Neural cell (in vitro differentiated cells): ENCODE measurements at regions not wholly inside any gene's neighbourhood (a gene's known extent, or its start where the extent isn't known, plus 50 kb on each side); places are given as distances from the start of the nearest gene placed in this dataset.
A peak's percentile ranks its signal among the peaks of the same experiment; 100 is the strongest.

ENCODE experiments used
- H2AFZ ChIP-seq: fragments of 200-600, 300-800 bp; sonication (generic), shearing (Covaris generic); 2 replicates; pipeline ENCODE4 v1.6.0; 2014; ENCODE audit warnings: low read depth, mild to moderate bottlenecking, antibody characterized with exemption, low read length, moderate library complexity
- H3F3A ChIP-seq: fragments of 200-600 bp; shearing (Covaris generic); 2 replicates; pipeline ENCODE4 v1.6.1; 2016; ENCODE audit warnings: mild to moderate bottlenecking, moderate library complexity, mixed read lengths, antibody characterized with exemption, low read length; ENCODE audit not compliant: insufficient read depth, poor library complexity, severe bottlenecking
- H3K27ac ChIP-seq: fragments of 200-600, 300-800 bp; sonication (generic), shearing (Covaris generic); 2 replicates; pipeline ENCODE4 v1.5.1; 2014; ENCODE audit warnings: mild to moderate bottlenecking, low read length, moderate library complexity
- H3K27me3 ChIP-seq: fragments of 300-800, 200-600 bp; sonication (generic), shearing (Covaris generic); 2 replicates; pipeline ENCODE4 v1.6.0; 2014; ENCODE audit warnings: mild to moderate bottlenecking, low read depth, low read length, moderate library complexity; ENCODE audit not compliant: insufficient read depth
- H3K36me3 ChIP-seq: fragments of 300-800, 200-600 bp; sonication (generic), shearing (Covaris generic); 2 replicates; pipeline ENCODE4 v1.5.1; 2014; ENCODE audit warnings: mild to moderate bottlenecking, antibody characterized with exemption, low read length, moderate library complexity; ENCODE audit not compliant: insufficient read depth
- H3K4me2 ChIP-seq: fragments of 300-800, 200-600 bp; sonication (generic), shearing (Covaris generic); 2 replicates; pipeline ENCODE4 v1.6.0; 2014; ENCODE audit warnings: mild to moderate bottlenecking, low read length
- H3K4me3 ChIP-seq: fragments of 300-800, 200-600 bp; sonication (generic), shearing (Covaris generic); 2 replicates; pipeline ENCODE4 v1.5.1; 2014; ENCODE audit warnings: mild to moderate bottlenecking, low read length, moderate library complexity
- H3K79me2 ChIP-seq: fragments of 200-600 bp; shearing (Covaris generic); replicated peaks from 2 replicates; pipeline ENCODE4 v1.6.0; 2014; ENCODE audit warnings: mild to moderate bottlenecking, low read length, moderate library complexity; ENCODE audit not compliant: insufficient read depth
- H3K9ac ChIP-seq: fragments of 300-800, 200-600 bp; sonication (generic), shearing (Covaris generic); 2 replicates; pipeline ENCODE4 v1.6.1; 2016; ENCODE audit warnings: mild to moderate bottlenecking, low read length, mixed read lengths
- H3K9me2 ChIP-seq: fragments of 200-600 bp; shearing (Covaris generic); 2 replicates; pipeline ENCODE4 v1.6.1; 2016; ENCODE audit warnings: mild to moderate bottlenecking, low read length, mixed read lengths; ENCODE audit not compliant: insufficient read depth
- H3K9me3 ChIP-seq: fragments of 200-600, 300-800 bp; sonication (generic), shearing (Covaris generic); 2 replicates; pipeline ENCODE4 v1.6.1; 2016; ENCODE audit warnings: mild to moderate bottlenecking, mixed run types, low read length, moderate library complexity, mixed read lengths
- H4K20me1 ChIP-seq: fragments of 200-600 bp; shearing (Covaris generic); 2 replicates; pipeline ENCODE4 v1.6.1; 2016; ENCODE audit warnings: mild to moderate bottlenecking, mixed run types; ENCODE audit not compliant: insufficient read depth
- CTCF ChIP-seq: fragments of 450-650 bp; IDR thresholded peaks from 2 replicates; pipeline ENCODE4 v1.5.1; 2014; ENCODE audit warnings: antibody characterized with exemption, mild to moderate bottlenecking, moderate library complexity; ENCODE audit not compliant: poor library complexity, severe bottlenecking
- EP300 ChIP-seq: fragments of 450-650 bp; conservative IDR thresholded peaks from 2 replicates; pipeline ENCODE4 v1.6.1; 2014; ENCODE audit warnings: antibody characterized with exemption, mild to moderate bottlenecking, moderate library complexity; ENCODE audit not compliant: poor library complexity, severe bottlenecking
- EZH2 ChIP-seq: fragments of 200-600, 300-800 bp; shearing (Covaris generic), sonication (generic); IDR thresholded peaks from 2 replicates; pipeline ENCODE4 v1.6.1; 2014; ENCODE audit warnings: antibody characterized with exemption, low read length, borderline replicate concordance, mild to moderate bottlenecking; ENCODE audit not compliant: insufficient read depth, poor library complexity, severe bottlenecking
- POLR2AphosphoS5 ChIP-seq: IDR thresholded peaks from 2 replicates; pipeline ENCODE4 v1.6.1; 2012
- RAD21 ChIP-seq: fragments of 450-650 bp; conservative IDR thresholded peaks from 2 replicates; pipeline ENCODE4 v1.6.1; 2014; ENCODE audit warnings: antibody characterized with exemption, mild to moderate bottlenecking, moderate library complexity
- REST ChIP-seq: IDR thresholded peaks from 2 replicates; pipeline ENCODE4 v1.6.1; 2012; ENCODE audit warnings: borderline replicate concordance
- SMC3 ChIP-seq: fragments of 450-650 bp; conservative IDR thresholded peaks from 2 replicates; pipeline ENCODE4 v1.6.1; 2014; ENCODE audit warnings: antibody characterized with exemption, mild to moderate bottlenecking, moderate library complexity; ENCODE audit not compliant: poor library complexity
- TAF1 ChIP-seq: IDR thresholded peaks from 2 replicates; pipeline ENCODE4 v1.6.1; 2012; ENCODE audit warnings: low read depth

- Histone ChIP-seq H3K36me3 (no peaks in the 10 kb centered on the region), H3K27ac (no peak overlapping the region), H3F3A (no peaks in the 10 kb centered on the region), H3K79me2 (no peaks in the 10 kb centered on the region), H3K27me3 (no peaks in the 10 kb centered on the region), H3K9me3 (no peaks in the 10 kb centered on the region), H3K4me2 (no peak overlapping the region), H3K4me3 (no peak overlapping the region), H3K9ac (no peak overlapping the region), H3K9me2 (no peaks in the 10 kb centered on the region), H2AFZ (no peak overlapping the region), H4K20me1 (no peaks in the 10 kb centered on the region)
- TF ChIP-seq CTCF (no peak), EP300 (no peak), TAF1 (no peak)
Observed at GRCh38 chr11:81022057-81022456, 1581.2 kb upstream of the TENM4 start.

- Histone ChIP-seq H3K36me3 (no peaks in the 10 kb centered on the region), H3K4me2 (no peak overlapping the region), H2AFZ (no peak overlapping the region), H3K9me2 (no peaks in the 10 kb centered on the region), H3K4me3 (no peak overlapping the region), H3K27ac (no peak overlapping the region), H3K79me2 (no peaks in the 10 kb centered on the region), H4K20me1 (no peaks in the 10 kb centered on the region), H3K9ac (no peak overlapping the region), H3K9me3 (no peaks in the 10 kb centered on the region), H3K27me3 (no peaks in the 10 kb centered on the region), H3F3A (no peaks in the 10 kb centered on the region)
- TF ChIP-seq RAD21 (no peak), CTCF (no peak), POLR2AphosphoS5 (no peak), REST (no peak), TAF1 (no peak)
Observed at GRCh38 chr11:81010631-81011030, 1569.8 kb upstream of the TENM4 start.

GRCh38 chr11:81007046-81007445 is 1566.2 kb upstream of the TENM4 start:
- Histone ChIP-seq H3K27me3 (no peaks in the 10 kb centered on the region), H3K9ac (no peak overlapping the region), H3F3A (no peaks in the 10 kb centered on the region), H3K9me2 (no peaks in the 10 kb centered on the region), H3K4me3 (no peak overlapping the region), H4K20me1 (no peaks in the 10 kb centered on the region), H3K36me3 (no peaks in the 10 kb centered on the region), H3K27ac (no peak overlapping the region), H3K79me2 (no peaks in the 10 kb centered on the region), H3K9me3 (no peaks in the 10 kb centered on the region), H2AFZ (no peak overlapping the region), H3K4me2 (no peak overlapping the region)
- TF ChIP-seq CTCF: peak; percentile 61
- TF ChIP-seq RAD21: peak; percentile 73
- TF ChIP-seq EP300: no peak
- TF ChIP-seq EZH2: no peak
- TF ChIP-seq REST: no peak
- no peak for TF ChIP-seq POLR2AphosphoS5
- peak; percentile 71 for TF ChIP-seq SMC3
- TF ChIP-seq TAF1: no peak
